ENCODE measurements at regions not wholly inside any gene's neighbourhood (a gene's known extent, or its start where the extent isn't known, plus 50 kb on each side); places are given as distances from the start of the nearest gene placed in this dataset.

- H3K9ac ChIP-seq (ENCODE audit: low read length): no peak overlapping the region
- RAD21 ChIA-PET (ENCODE audit: low non-redundant PET in 1 of 2, low total read pairs in 2 of 2, uncharacterized antibody in 2 of 2, unreplicated experiment in 2 of 2): no interaction called here
- ATAC-seq: no peak
These were observed 210.5 kb downstream of the MATN1 start for GRCh38 chr1:30512914-30513265.

More at GRCh38 chr1:30512914-30513265, 210.5 kb downstream of the MATN1 start:
- H3K4me2 ChIP-seq (ENCODE audit: low read length): no peak overlapping the region
- no peaks in the 10 kb centered on the region for H3K79me2 ChIP-seq (ENCODE audit: insufficient read depth, low read length)
- no peak for DNase-seq (ENCODE audit: low read depth, low spot score)
- peaks cover 2 to 16% of the 10 kb centered on the region in 2 experiments; a peak in 2 of 4 replicates for H3K4me1 ChIP-seq (ENCODE audit: control insufficient read depth in 1 of 2, insufficient read depth in 2 of 2, low read length in 2 of 2)
- ChIA-PET CTCF (no interaction called here), POLR2A (no interaction called here)
- H3K4me3 ChIP-seq (replicated peaks in 1 of 2; ENCODE audit: low read depth in 1 of 2, low read length in 2 of 2): no peak overlapping the region
- H4K20me1 ChIP-seq (ENCODE audit: insufficient read depth): no peaks in the 10 kb centered on the region
- no peak overlapping the region for H3K27ac ChIP-seq (ENCODE audit: low read depth, low read length)
- no TSS peak for BruUV-seq (replicated peaks)
- no peaks in the 10 kb centered on the region for H3K9me2 ChIP-seq (ENCODE audit: insufficient read depth)
- no peaks in the 10 kb centered on the region for H3K36me3 ChIP-seq (ENCODE audit: control insufficient read depth in 1 of 2, insufficient read depth in 2 of 2, low read length in 2 of 2)
- H3K27me3 ChIP-seq (ENCODE audit: insufficient read depth, low read length): peaks cover 9% of the 10 kb centered on the region; the same call in 1 of the 2 replicates
- intact Hi-C loops (cut with micrococcal nuclease): no loop called here
- H3K9me3 ChIP-seq (ENCODE audit: control insufficient read depth in 1 of 2, insufficient read depth in 1 of 2, low read depth in 1 of 2, low read length in 2 of 2): no peaks in the 10 kb centered on the region
- TF ChIP-seq FOSL1 (IDR thresholded peaks at IDR 0.05; ENCODE audit: low read depth) (no peak), ELF1 (IDR thresholded peaks at IDR 0.05; ENCODE audit: borderline replicate concordance, low read depth) (no peak), EGR1 (IDR thresholded peaks at IDR 0.05; ENCODE audit: low read depth) (no peak), ATF3 (IDR thresholded peaks at IDR 0.05) (no peak), SRF (IDR thresholded peaks at IDR 0.05; ENCODE audit: low read depth) (no peak), ZFX (IDR thresholded peaks at IDR 0.05) (no peak), CEBPB (IDR thresholded peaks at IDR 0.05; ENCODE audit: low read depth) (no peak), SIN3A (IDR thresholded peaks at IDR 0.05; ENCODE audit: low read depth) (no peak), POLR2A (IDR thresholded peaks at IDR 0.05; ENCODE audit: borderline replicate concordance, extremely low read depth, insufficient read depth, insufficient read length) (no peak), EZH2 (IDR thresholded peaks at IDR 0.05) (no peak), ZNF274 (IDR thresholded peaks at IDR 0.05; ENCODE audit: low read depth, low read length) (no peak), ZBTB33 (IDR thresholded peaks at IDR 0.05; ENCODE audit: extremely low read depth, insufficient replicate concordance, low read length) (no peak), RAD21 (IDR thresholded peaks at IDR 0.05; ENCODE audit: low read depth) (no peak), CTCF (IDR thresholded peaks at IDR 0.05 in 2 of 3, conservative IDR thresholded peaks at IDR 0.05 in 1 of 3; ENCODE audit: borderline replicate concordance in 1 of 3, insufficient read depth in 1 of 3, low read depth in 2 of 3, low read length in 2 of 3) (no peak), SP1 (IDR thresholded peaks at IDR 0.05; ENCODE audit: low read depth) (no peak), REST (IDR thresholded peaks at IDR 0.05; ENCODE audit: low read depth) (no peak), MAX (IDR thresholded peaks at IDR 0.05) (no peak), POLR2AphosphoS5 (IDR thresholded peaks at IDR 0.05; ENCODE audit: low read depth, low read length) (no peak), YY1 (IDR thresholded peaks at IDR 0.05; ENCODE audit: extremely low read depth, insufficient replicate concordance, low read depth, low read length) (no peak)
- no peak overlapping the region for H2AFZ ChIP-seq (ENCODE audit: low read depth, low read length, poor library complexity, severe bottlenecking)

Measured in HCT116 (cell line).